ENCODE measurements at regions not wholly inside any gene's neighbourhood (a gene's known extent, or its start where the extent isn't known, plus 50 kb on each side); places are given as distances from the start of the nearest gene placed in this dataset.

- TF ChIP-seq CTCF (IDR thresholded peaks at IDR 0.05) (no peak), POLR2A (IDR thresholded peaks at IDR 0.05) (no peak), EP300 (IDR thresholded peaks at IDR 0.05) (no peak)
- H3K4me3 ChIP-seq = no peak overlapping the region
- no peaks in the 10 kb centered on the region for H3K4me1 ChIP-seq (ENCODE audit: insufficient read depth)
- intact Hi-C loops (cut with DNase I) = no loop called here
- H3K9me3 ChIP-seq = no peaks in the 10 kb centered on the region
- WGBS, 3 donors = 70 to 88% (median 70%) methylated on average over 3 of the region's 3 CpGs
- H3K36me3 ChIP-seq = no peaks in the 10 kb centered on the region
- H3K27me3 ChIP-seq = no peaks in the 10 kb centered on the region
- no peak for DNase-seq
- H3K27ac ChIP-seq = no peak overlapping the region
Measured at GRCh38 chr3:5465183-5465582, 277.7 kb downstream of the EDEM1 start.

- Histone ChIP-seq H3K4me3 (no peak overlapping the region), H3K36me3 (no peaks in the 10 kb centered on the region), H3K27ac (no peak overlapping the region), H3K4me1 (ENCODE audit: insufficient read depth) (no peaks in the 10 kb centered on the region), H3K9me3 (no peaks in the 10 kb centered on the region), H3K27me3 (no peaks in the 10 kb centered on the region)
- intact Hi-C loops (cut with DNase I) = no loop called here
- TF ChIP-seq EP300 (IDR thresholded peaks at IDR 0.05) = no peak
- TF ChIP-seq CTCF (IDR thresholded peaks at IDR 0.05) = no peak
- TF ChIP-seq POLR2A (IDR thresholded peaks at IDR 0.05) = no peak
- 80 to 89% (median 88%) methylated on average over 3 of the region's 3 CpGs for WGBS, 3 donors
- no peak for DNase-seq
Measured at GRCh38 chr3:5466065-5466464, 278.6 kb downstream of the EDEM1 start.

GRCh38 chr3:5466717-5467116 is 279.2 kb downstream of the EDEM1 start:
- intact Hi-C loops (cut with DNase I) = no loop called here
- 80 to 96% (median 87%) methylated on average over 1 of the region's 1 CpG for WGBS, 3 donors

GRCh38 chr3:5473471-5473870 is 286.0 kb downstream of the EDEM1 start:
- Histone ChIP-seq H3K27ac (no peak overlapping the region), H3K27me3 (no peaks in the 10 kb centered on the region), H3K4me1 (ENCODE audit: insufficient read depth) (no peaks in the 10 kb centered on the region), H3K9me3 (no peaks in the 10 kb centered on the region), H3K4me3 (no peak overlapping the region), H3K36me3 (no peaks in the 10 kb centered on the region)
- TF ChIP-seq CTCF (IDR thresholded peaks at IDR 0.05) (no peak), POLR2A (IDR thresholded peaks at IDR 0.05) (no peak), EP300 (IDR thresholded peaks at IDR 0.05) (no peak)
- WGBS, 3 donors = 73 to 95% (median 89%) methylated on average over 1 of the region's 1 CpG
- DNase-seq = no peak
- intact Hi-C loops (cut with DNase I) = no loop called here

More at GRCh38 chr3:5466717-5467116, 279.2 kb downstream of the EDEM1 start:
- TF ChIP-seq CTCF (IDR thresholded peaks at IDR 0.05) (no peak), POLR2A (IDR thresholded peaks at IDR 0.05) (no peak), EP300 (IDR thresholded peaks at IDR 0.05) (no peak)
- H3K27ac ChIP-seq = no peak overlapping the region
- no peaks in the 10 kb centered on the region for H3K4me1 ChIP-seq (ENCODE audit: insufficient read depth)
- DNase-seq = no peak
- no peaks in the 10 kb centered on the region for H3K27me3 ChIP-seq
- no peaks in the 10 kb centered on the region for H3K9me3 ChIP-seq
- H3K36me3 ChIP-seq = no peaks in the 10 kb centered on the region
- H3K4me3 ChIP-seq = no peak overlapping the region

GRCh38 chr3:5476403-5476802 is 288.9 kb downstream of the EDEM1 start:
- no peaks in the 10 kb centered on the region for H3K27me3 ChIP-seq
- WGBS, 3 donors = 82 to 93% (median 87%) methylated on average over 2 of the region's 2 CpGs
- intact Hi-C loops (cut with DNase I) = no loop called here
- no peaks in the 10 kb centered on the region for H3K36me3 ChIP-seq
- no peaks in the 10 kb centered on the region for H3K9me3 ChIP-seq
- no peak overlapping the region for H3K27ac ChIP-seq
- H3K4me3 ChIP-seq = no peak overlapping the region
- no peak for TF ChIP-seq POLR2A (IDR thresholded peaks at IDR 0.05)
- no peak for TF ChIP-seq EP300 (IDR thresholded peaks at IDR 0.05)
- no peak for TF ChIP-seq CTCF (IDR thresholded peaks at IDR 0.05)
- H3K4me1 ChIP-seq (ENCODE audit: insufficient read depth) = no peaks in the 10 kb centered on the region
- DNase-seq = no peak
